K562 (cell line): ENCODE measurements at regions not wholly inside any gene's neighbourhood (a gene's known extent, or its start where the extent isn't known, plus 50 kb on each side); places are given as distances from the start of the nearest gene placed in this dataset.

ENCODE experiments used
- ARID1B ChIP-seq: fragments of 450-650 bp; IDR thresholded peaks from 2 replicates; pipeline ENCODE4 v1.6.1; 2016; ENCODE audit warnings: antibody characterized with exemption, mild to moderate bottlenecking, inconsistent platforms
- BRD9 ChIP-seq: fragments of 450-650 bp; IDR thresholded peaks from 2 replicates; pipeline ENCODE4 v1.6.1; 2018; ENCODE audit warnings: low read depth; ENCODE audit not compliant: partially characterized antibody
- CBFA2T2 ChIP-seq: fragments of 450-650 bp; conservative IDR thresholded peaks from 2 replicates; pipeline ENCODE4 v1.6.1; 2017; ENCODE audit warnings: mild to moderate bottlenecking
- ETS1 ChIP-seq: conservative IDR thresholded peaks from 2 replicates; pipeline ENCODE4 v1.6.1; 2011; ENCODE audit warnings: low read depth, mild to moderate bottlenecking, low read length; ENCODE audit not compliant: control insufficient read depth
- HDAC1 ChIP-seq, 2 experiments: fragments of 450-650 bp; IDR thresholded peaks; 2 replicates each; pipeline ENCODE4 v1.6.1; 2016 to 2017; ENCODE audit warnings: inconsistent platforms in 1 of 2, mild to moderate bottlenecking in 1 of 2, moderate library complexity in 1 of 2
- HMBOX1 ChIP-seq: sonication (generic); IDR thresholded peaks from 2 replicates; pipeline ENCODE4 v1.6.1; 2016
- JUN ChIP-seq, 2 experiments: sonication (generic) in 1 of 2; formaldehyde crosslinking in 1 of 2; IDR thresholded peaks; 2 replicates each; pipeline versions ENCODE4 v1.6.1 to v1.8.0; 2012 to 2022; ENCODE audit warnings: borderline replicate concordance in 2 of 2, mild to moderate bottlenecking in 2 of 2, improper control_type of control experiment in 1 of 2, low read depth in 1 of 2, low read length in 1 of 2, missing genetic modification reagents in 1 of 2
- MAFG ChIP-seq: fragments of 450-650 bp; conservative IDR thresholded peaks from 2 replicates; pipeline ENCODE4 v1.6.1; 2016; ENCODE audit warnings: missing genetic modification characterization, missing compliant biosample characterization
- MAZ ChIP-seq, 2 experiments: fragments of 450-650 bp in 1 of 2; sonication (generic) in 1 of 2; formaldehyde crosslinking; IDR thresholded peaks in 1 of 2; conservative IDR thresholded peaks in 1 of 2; 2 replicates each; pipeline versions ENCODE4 v1.4.0 to v1.5.0; 2020; ENCODE audit warnings: mild to moderate bottlenecking in 1 of 2, missing genetic modification reagents in 1 of 2
- NFRKB ChIP-seq: fragments of 450-650 bp; IDR thresholded peaks from 2 replicates; pipeline ENCODE4 v1.6.1; 2016; ENCODE audit warnings: low read depth
- NRF1 ChIP-seq, 2 experiments: fragments of 450-650 bp; IDR thresholded peaks in 1 of 2; conservative IDR thresholded peaks in 1 of 2; 2 replicates each; pipeline ENCODE4 v1.6.1; 2014; ENCODE audit warnings: mild to moderate bottlenecking in 2 of 2
- PHF8 ChIP-seq: fragments of 200-600 bp; sonication (generic); IDR thresholded peaks from 2 replicates; pipeline ENCODE4 v1.6.1; 2012; ENCODE audit warnings: mixed run types, mild to moderate bottlenecking, inconsistent platforms, low read length, moderate library complexity, borderline replicate concordance
- SMARCC2 ChIP-seq: fragments of 450-650 bp; IDR thresholded peaks from 2 replicates; pipeline ENCODE4 v1.6.1; 2017; ENCODE audit warnings: antibody characterized with exemption, moderate library complexity, mild to moderate bottlenecking, low read depth
- SMARCE1 ChIP-seq: fragments of 450-650 bp; IDR thresholded peaks from 2 replicates; pipeline ENCODE4 v1.7.1; 2016; ENCODE audit warnings: mild to moderate bottlenecking
- SRF ChIP-seq, 2 experiments: fragments of 250-450, 450-650 bp in 1 of 2; sonication (Bioruptor Pico) in 1 of 2; sonication (generic) in 1 of 2; formaldehyde crosslinking; IDR thresholded peaks; 2 replicates each; pipeline versions ENCODE4 v1.5.0 to v1.5.1; 2020 to 2022; ENCODE audit warnings: mild to moderate bottlenecking in 1 of 2, missing genetic modification reagents in 1 of 2
- SUPT5H ChIP-seq: fragments of 450-650 bp; IDR thresholded peaks from 2 replicates; pipeline ENCODE4 v1.6.1; 2016
- ZEB2 ChIP-seq: fragments of 450-650 bp; IDR thresholded peaks from 2 replicates; pipeline ENCODE4 v1.6.1; 2016
- ZNF561 ChIP-seq: fragments of 450-650 bp; formaldehyde crosslinking; conservative IDR thresholded peaks from 2 replicates; pipeline ENCODE4 v1.4.0; 2020; ENCODE audit warnings: mild to moderate bottlenecking, moderate library complexity
- TF ChIP-seq, protein P1 (sequence below): fragments of 450-650 bp; IDR thresholded peaks from 2 replicates; pipeline ENCODE4 v1.6.1; 2016
- TF ChIP-seq, protein P2 (sequence below): fragments of 200-800 bp; sonication (Bioruptor generic); IDR thresholded peaks from 2 replicates; pipeline ENCODE4 v1.6.1; 2017; ENCODE audit warnings: missing genetic modification characterization, missing compliant biosample characterization

DNA sequence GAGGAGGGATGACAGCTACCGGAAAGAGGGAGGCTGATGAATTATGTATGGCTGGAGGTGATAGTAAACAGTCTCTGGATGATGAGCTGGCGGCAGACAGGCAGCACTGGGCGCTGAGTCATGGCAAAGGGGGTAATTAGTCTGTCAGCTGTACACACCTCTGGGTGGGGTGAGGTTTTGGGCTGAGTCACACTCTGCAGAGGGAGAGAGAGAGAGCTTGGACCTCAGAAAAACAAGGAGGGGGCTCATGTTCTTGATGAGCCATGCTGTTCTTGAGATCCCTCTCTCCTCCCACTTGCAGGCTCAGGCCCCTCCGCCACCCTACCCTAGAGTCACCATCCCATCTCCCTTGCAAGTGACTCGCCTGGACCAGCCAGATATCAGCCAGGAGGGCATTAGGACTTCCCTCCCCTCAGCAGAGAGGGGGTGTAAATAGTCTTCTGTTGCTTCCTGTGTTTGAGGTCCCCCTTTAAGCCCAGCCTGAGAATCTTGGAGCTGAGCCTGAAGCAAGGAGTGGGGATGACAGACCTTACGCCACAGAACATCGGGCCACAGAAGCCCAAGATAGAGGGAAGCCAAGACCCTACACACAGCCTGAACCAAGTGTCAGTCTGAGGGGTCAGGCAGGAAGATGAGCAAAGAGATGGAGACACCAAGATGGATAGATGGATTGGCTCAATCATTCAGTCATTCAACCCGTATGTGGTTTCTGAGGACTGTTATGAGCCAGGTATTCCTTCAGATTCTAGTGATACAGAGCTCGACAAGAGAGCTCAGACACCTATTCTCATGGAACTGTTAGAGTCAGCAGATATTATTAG lies 383.2 kb upstream of the CCL2 start (continued):
- TF ChIP-seq SRF (CRISPR knock-in tag; IDR thresholded peaks at IDR 0.05) (no peak), HDAC1 (IDR thresholded peaks at IDR 0.05) (peak in 1 of 2 experiments; percentile 94; a peak in 2 of 4 replicates), ETS1 (peak; percentile 66; the same call in 1 of the 2 replicates), ZEB2 (peak; percentile 99), CBFA2T2 (peak; percentile 80), HMBOX1 (0 out of 2 replicates have a peak, but pooled peaks have one; percentile 13), PHF8 (no peak), SUPT5H (0 out of 2 replicates have a peak, but pooled peaks have one; percentile 6), MAZ (CRISPR knock-in tag; conservative IDR thresholded peaks at IDR 0.05 in 1 of 2, IDR thresholded peaks at IDR 0.05 in 1 of 2) (peak; percentile 88 to 95), NRF1 (conservative IDR thresholded peaks at IDR 0.05 in 1 of 2, IDR thresholded peaks at IDR 0.05 in 1 of 2) (0 out of 4 replicates have a peak, but pooled peaks have one; percentile 23 to 33), BRD9 (peak; percentile 74), MAFG (tag) (peak; percentile 98), SMARCC2 (peak; percentile 95), ZNF561 (no peak), JUN (IDR thresholded peaks at IDR 0.05; ENCODE audit: borderline replicate concordance, low read depth, low read length) (peak; percentile 96), JUN (CRISPR knock-in tag; IDR thresholded peaks at IDR 0.05; ENCODE audit: borderline replicate concordance) (no peak), NFRKB (peak; percentile 72), ARID1B (peak; percentile 94), SMARCE1 (peak; percentile 98)
- TF ChIP-seq, protein P1, sequence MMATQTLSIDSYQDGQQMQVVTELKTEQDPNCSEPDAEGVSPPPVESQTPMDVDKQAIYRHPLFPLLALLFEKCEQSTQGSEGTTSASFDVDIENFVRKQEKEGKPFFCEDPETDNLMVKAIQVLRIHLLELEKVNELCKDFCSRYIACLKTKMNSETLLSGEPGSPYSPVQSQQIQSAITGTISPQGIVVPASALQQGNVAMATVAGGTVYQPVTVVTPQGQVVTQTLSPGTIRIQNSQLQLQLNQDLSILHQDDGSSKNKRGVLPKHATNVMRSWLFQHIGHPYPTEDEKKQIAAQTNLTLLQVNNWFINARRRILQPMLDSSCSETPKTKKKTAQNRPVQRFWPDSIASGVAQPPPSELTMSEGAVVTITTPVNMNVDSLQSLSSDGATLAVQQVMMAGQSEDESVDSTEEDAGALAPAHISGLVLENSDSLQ, result peak; percentile 97
- TF ChIP-seq, protein P2, sequence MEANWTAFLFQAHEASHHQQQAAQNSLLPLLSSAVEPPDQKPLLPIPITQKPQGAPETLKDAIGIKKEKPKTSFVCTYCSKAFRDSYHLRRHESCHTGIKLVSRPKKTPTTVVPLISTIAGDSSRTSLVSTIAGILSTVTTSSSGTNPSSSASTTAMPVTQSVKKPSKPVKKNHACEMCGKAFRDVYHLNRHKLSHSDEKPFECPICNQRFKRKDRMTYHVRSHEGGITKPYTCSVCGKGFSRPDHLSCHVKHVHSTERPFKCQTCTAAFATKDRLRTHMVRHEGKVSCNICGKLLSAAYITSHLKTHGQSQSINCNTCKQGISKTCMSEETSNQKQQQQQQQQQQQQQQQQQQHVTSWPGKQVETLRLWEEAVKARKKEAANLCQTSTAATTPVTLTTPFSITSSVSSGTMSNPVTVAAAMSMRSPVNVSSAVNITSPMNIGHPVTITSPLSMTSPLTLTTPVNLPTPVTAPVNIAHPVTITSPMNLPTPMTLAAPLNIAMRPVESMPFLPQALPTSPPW (CRISPR knock-in tag), result peak; percentile 91
